Colonic mucosa (tissue), 4 donors: ENCODE measurements at regions not wholly inside any gene's neighbourhood (a gene's known extent, or its start where the extent isn't known, plus 50 kb on each side); places are given as distances from the start of the nearest gene placed in this dataset.

Source experiments
- DNase-seq: peaks from one replicate; pipeline ENCODE4 v3.0.0-alpha.2; 2020
- H3K27ac ChIP-seq: fragments of 200-600 bp; one replicate; pipeline ENCODE4 v1.8.0; 2021
- H3K27me3 ChIP-seq: fragments of 200-600 bp; one replicate; pipeline ENCODE4 v1.8.0; 2021
- H3K36me3 ChIP-seq: fragments of 200-600 bp; one replicate; pipeline ENCODE4 v1.8.0; 2021
- H3K4me1 ChIP-seq: fragments of 200-600 bp; one replicate; pipeline ENCODE4 v1.8.0; 2021; ENCODE audit warnings: mild to moderate bottlenecking
- H3K4me3 ChIP-seq: fragments of 200-600 bp; one replicate; pipeline ENCODE4 v1.8.0; 2021
- H3K9ac ChIP-seq, 2 donors: one replicate each; pipeline ENCODE4 v1.7.0; 2013; ENCODE audit warnings: control low read depth in 2 of 2, low read depth in 2 of 2, low read length in 2 of 2
- H3K9me3 ChIP-seq: fragments of 200-600 bp; one replicate; pipeline ENCODE4 v1.8.0; 2021
- intact Hi-C: fragments of 100-400 bp; cut with DNase I; formaldehyde crosslinking; loops from one replicate; pipeline ENCODE4 v1.14.1; 2022
- TF ChIP-seq, protein P1 (sequence below): fragments of 200-600 bp; IDR thresholded peaks from one replicate; pipeline ENCODE4 v1.8.0; 2022; ENCODE audit warnings: antibody characterized with exemption, mild to moderate bottlenecking
- donor health status: healthy.
- donor health status: DM: no; HTN: no; CAD: no.
- donor health status: DM: no; HTN: no; CAD: no.

DNA sequence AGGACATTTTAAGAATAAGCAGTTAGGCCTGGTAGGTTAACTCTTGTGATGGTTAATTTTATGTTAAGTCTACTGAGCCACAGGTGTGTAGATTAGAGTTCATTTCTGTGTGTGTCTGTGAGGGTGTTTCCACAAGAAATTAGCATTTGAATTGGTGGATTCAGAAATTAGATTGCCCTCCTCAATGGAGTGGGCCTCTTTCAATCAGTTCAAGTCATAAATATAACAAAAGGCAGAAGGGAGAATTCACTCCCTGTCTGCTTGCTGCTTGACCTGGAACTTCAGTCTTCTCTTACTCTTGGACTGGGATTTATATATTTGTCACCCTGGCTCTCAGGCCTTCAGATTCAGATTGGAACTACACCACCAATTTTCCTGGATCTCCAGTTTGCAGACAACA is 55.3 kb upstream of the POM121L12 start:
- H3K4me3 ChIP-seq, result no peak overlapping the region
- no peaks in the 10 kb centered on the region for H3K4me1 ChIP-seq
- no peak for DNase-seq
- H3K9me3 ChIP-seq, result peaks cover 2% of the 10 kb centered on the region
- H3K27ac ChIP-seq, result no peak overlapping the region
- intact Hi-C loops, result no loop called here
- no peak overlapping the region for H3K9ac ChIP-seq
- TF ChIP-seq, protein P1, sequence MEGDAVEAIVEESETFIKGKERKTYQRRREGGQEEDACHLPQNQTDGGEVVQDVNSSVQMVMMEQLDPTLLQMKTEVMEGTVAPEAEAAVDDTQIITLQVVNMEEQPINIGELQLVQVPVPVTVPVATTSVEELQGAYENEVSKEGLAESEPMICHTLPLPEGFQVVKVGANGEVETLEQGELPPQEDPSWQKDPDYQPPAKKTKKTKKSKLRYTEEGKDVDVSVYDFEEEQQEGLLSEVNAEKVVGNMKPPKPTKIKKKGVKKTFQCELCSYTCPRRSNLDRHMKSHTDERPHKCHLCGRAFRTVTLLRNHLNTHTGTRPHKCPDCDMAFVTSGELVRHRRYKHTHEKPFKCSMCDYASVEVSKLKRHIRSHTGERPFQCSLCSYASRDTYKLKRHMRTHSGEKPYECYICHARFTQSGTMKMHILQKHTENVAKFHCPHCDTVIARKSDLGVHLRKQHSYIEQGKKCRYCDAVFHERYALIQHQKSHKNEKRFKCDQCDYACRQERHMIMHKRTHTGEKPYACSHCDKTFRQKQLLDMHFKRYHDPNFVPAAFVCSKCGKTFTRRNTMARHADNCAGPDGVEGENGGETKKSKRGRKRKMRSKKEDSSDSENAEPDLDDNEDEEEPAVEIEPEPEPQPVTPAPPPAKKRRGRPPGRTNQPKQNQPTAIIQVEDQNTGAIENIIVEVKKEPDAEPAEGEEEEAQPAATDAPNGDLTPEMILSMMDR, result no peak
- H3K36me3 ChIP-seq, result no peaks in the 10 kb centered on the region
- no peaks in the 10 kb centered on the region for H3K27me3 ChIP-seq

DNA sequence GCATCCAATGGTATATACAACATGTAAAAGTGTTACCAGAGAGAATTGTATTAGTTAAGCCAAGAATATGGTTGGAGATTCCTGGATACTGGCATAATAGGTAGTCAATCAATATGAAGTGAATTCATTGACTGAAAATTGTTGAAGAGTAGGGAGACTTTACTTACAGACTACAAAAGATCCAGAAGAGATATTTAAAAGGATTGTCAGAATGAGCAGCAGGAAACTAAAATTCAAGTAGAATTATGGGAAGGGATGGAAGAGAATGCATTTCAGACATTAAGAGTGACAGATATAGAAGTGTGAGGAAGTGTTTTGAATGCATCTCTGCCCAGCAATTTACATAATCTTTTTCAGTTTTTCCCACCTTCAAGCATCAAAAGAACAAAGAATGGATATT is 62.3 kb upstream of the POM121L12 start:
- TF ChIP-seq, protein P1, result no peak
- no peaks in the 10 kb centered on the region for H3K36me3 ChIP-seq
- H3K4me3 ChIP-seq, result no peak overlapping the region
- intact Hi-C loops, result no loop called here
- no peak overlapping the region for H3K27ac ChIP-seq
- no peaks in the 10 kb centered on the region for H3K27me3 ChIP-seq
- DNase-seq, result no peak
- H3K9ac ChIP-seq, result no peak overlapping the region
- no peaks in the 10 kb centered on the region for H3K9me3 ChIP-seq
- no peaks in the 10 kb centered on the region for H3K4me1 ChIP-seq

DNA sequence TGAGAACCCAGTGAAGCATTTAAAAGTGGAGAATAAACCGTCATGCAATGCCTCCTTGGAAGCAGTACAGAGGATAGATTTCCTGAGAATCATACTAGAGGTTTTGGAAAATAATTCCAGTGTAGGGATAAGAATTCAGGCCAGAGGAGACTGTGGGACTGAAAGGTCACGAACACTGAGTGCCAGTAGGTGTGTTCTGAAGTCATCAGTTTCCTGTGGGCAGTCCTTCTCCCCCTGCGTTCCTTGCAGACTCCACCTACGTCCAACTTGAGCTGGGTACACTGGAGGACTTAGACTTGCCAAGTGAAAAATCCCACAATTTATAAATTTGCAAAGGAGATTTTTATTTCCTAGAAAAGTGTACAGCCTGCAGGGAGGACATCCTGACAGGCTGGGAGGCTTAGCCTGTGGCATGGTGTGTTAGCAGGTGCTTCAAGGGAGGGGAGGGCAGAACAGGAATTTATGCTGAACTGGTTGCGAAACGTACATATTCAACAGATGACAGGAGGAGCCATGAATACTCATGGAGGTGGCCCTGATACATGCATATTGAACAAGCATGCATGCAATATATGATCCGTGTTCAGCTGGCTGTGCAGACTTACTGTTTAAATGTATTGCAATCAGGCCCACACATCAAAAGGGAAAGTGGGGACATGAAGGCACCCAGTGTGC is 72.9 kb upstream of the POM121L12 start:
- H3K9ac ChIP-seq, result no peak overlapping the region
- no peak for DNase-seq
- H3K27me3 ChIP-seq, result no peaks in the 10 kb centered on the region
- intact Hi-C loops, result no loop called here
- H3K4me1 ChIP-seq, result no peaks in the 10 kb centered on the region
- H3K4me3 ChIP-seq, result no peak overlapping the region
- H3K9me3 ChIP-seq, result no peaks in the 10 kb centered on the region
- no peaks in the 10 kb centered on the region for H3K36me3 ChIP-seq
- TF ChIP-seq, protein P1, result no peak
- H3K27ac ChIP-seq, result no peak overlapping the region

DNA sequence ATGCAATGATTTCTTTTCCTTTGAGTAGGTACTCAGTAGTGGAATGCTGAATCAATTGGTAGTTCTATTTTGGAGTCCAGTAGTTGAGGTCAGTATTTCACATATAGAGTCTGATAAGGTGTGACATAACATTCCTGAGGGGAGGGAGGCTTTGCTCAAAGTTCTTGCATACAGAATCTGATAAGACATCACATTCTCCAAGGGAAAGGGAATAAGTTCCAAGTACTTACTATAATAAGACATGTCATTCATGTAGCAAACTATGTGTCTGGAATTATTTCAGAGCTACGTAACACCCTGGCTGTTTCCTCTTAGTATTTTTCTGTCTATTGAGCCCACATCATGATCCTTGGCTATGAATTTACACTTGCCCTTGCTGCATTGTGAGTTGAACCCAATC is 74.3 kb upstream of the POM121L12 start:
- Histone ChIP-seq H3K9me3 (no peaks in the 10 kb centered on the region), H3K27ac (no peak overlapping the region), H3K27me3 (no peaks in the 10 kb centered on the region), H3K4me3 (no peak overlapping the region), H3K9ac (no peak overlapping the region), H3K4me1 (no peaks in the 10 kb centered on the region), H3K36me3 (no peaks in the 10 kb centered on the region)
- no peak for DNase-seq
- intact Hi-C loops, result no loop called here
- TF ChIP-seq, protein P1, result no peak

DNA sequence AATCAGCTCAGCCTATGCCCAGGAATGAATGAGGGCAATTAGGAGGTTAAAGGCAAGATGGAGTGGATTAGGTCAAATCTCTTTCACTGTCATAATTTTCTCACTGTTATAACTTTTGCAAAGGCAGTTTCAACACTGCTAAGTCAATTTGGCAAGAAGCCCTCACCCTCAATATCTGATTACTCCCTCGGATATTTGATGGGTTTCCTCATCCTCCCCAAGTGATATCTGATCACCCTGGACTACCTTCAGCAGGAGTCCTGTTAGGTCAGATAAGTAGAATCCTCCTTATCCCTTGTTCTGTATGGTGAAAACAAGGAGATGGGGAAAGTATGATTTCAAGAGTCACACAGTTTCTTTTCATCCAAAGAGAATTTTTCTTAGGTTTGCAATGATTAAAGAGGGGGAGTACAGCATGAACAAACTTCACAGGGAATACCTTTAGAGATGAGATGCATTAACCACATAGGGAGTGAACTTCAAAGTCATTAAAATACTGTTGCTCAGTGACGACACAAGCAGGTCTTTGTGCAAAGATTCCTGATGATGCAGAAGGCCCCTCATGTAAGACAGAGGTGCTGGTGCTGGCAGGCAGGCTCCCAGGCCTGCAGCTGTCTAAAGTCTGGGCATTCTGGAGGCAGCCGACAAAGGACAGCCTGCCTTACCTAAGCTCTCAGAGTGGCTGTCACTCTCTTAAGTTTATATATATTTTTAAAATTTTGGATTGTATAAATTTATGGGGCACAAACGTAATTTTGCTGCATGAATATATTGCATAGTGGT is 75.4 kb upstream of the POM121L12 start:
- intact Hi-C loops, result no loop called here
- no peak for DNase-seq

More for the DNA sequence above, 75.4 kb upstream of the POM121L12 start:
- H3K9ac ChIP-seq, result no peak overlapping the region
- H3K4me1 ChIP-seq, result no peaks in the 10 kb centered on the region
- TF ChIP-seq, protein P1, result no peak
- H3K9me3 ChIP-seq, result no peaks in the 10 kb centered on the region
- H3K4me3 ChIP-seq, result no peak overlapping the region
- H3K36me3 ChIP-seq, result no peaks in the 10 kb centered on the region
- no peak overlapping the region for H3K27ac ChIP-seq
- H3K27me3 ChIP-seq, result no peaks in the 10 kb centered on the region
